GM18907 (cell line): ENCODE measurements at regions not wholly inside any gene's neighbourhood (a gene's known extent, or its start where the extent isn't known, plus 50 kb on each side); places are given as distances from the start of the nearest gene placed in this dataset.

Source experiments
- ATAC-seq: cut with Tn5 transposase; IDR thresholded peaks from one replicate; pipeline ENCODE4 v1.9.1; 2021; ENCODE audit warnings: mild to moderate bottlenecking, moderate library complexity; ENCODE audit not compliant: unreplicated experiment

DNA sequence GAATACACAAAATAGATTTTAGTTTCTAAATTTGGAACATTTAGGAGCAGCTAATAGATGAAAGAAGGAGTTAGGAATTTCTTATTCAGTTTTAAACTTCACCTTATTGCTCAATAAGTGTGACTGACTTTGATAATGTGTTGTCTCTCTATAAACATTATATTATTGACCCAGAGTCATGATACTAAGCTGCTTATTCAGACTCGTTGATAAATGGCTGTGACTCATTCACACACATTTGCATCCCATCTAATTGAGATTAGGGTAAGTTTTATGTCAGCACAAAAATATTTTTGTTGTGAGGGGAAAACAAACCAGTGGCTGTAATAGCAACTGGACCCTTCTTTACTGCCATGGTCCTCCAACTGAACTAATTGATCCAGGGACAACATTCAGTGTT, 137.6 kb downstream of the GOLIM4 start:
- ATAC-seq: no peak

DNA sequence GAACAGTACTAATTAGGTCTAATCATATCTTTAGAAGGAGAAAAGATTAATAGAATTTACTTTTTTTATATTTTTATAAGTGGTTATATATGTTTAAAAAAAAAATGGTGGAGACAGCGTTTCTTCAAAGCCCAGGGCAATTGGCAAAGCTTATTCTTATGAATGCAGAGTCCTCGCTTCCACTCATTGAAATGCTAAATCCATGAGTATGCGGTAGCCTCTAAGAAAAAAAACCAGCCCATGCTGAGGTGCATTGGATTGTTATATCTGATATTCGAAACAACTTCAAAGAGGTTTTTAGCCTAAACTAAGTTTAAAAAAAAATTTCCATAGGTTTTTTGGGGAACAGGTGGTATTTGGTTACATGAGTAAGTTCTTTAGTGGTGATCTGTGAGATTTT, 142.8 kb downstream of the GOLIM4 start:
- no peak for ATAC-seq

DNA sequence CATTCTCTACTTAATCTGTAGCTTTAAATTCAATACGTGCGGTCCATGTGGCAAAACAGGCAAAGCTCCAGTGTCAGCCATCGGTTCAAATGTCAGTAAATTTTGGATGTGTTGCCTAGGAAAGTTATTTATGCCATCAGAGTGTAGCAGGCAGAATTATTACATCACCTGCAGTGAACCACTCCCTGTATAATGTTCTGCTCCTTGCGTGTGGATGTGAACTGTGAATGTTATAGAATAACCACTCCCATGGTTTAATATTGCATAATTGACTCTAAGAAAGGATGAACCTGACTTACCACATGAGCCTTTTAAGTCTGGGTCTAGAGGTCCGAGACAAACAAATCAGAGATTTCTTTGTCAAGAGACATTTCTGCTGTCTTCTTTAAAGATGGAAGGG, 145.5 kb downstream of the GOLIM4 start:
- no peak for ATAC-seq

DNA sequence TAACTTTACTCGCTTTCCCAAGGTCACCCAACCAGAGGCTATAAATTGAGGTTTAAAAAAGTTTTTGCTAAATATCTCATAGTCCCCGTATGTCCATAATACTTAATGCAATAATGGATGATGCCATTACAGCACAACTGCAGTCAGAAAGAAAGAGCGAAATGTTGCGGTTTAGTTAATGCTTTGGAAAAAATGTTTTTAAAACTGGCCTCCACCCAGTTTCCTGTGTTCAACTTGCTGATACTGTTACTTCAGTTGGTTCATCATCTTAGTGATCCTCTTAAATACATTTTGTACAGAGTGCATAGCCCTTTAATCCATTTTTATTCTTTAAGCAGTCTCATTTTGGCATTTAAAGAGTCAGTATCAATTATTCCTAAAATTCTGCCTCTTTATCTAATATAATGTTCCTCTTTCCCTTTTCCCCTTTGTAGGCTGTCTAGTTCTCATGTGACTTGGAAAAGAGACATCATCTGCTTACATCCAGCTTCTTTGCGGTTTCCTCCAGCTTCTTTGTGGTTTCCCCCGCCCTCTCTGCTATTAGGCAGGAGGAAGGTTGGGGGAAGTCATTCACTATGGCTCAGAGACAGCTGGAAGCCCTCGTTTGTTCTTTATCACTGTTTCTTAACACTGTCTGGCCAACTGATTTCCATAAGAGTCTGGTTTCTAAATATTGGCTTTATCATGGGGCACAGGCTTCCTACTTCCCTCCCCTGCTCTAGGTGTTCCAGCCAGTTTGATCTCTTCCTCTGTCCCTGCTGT, 154.3 kb downstream of the GOLIM4 start:
- no peak for ATAC-seq

DNA sequence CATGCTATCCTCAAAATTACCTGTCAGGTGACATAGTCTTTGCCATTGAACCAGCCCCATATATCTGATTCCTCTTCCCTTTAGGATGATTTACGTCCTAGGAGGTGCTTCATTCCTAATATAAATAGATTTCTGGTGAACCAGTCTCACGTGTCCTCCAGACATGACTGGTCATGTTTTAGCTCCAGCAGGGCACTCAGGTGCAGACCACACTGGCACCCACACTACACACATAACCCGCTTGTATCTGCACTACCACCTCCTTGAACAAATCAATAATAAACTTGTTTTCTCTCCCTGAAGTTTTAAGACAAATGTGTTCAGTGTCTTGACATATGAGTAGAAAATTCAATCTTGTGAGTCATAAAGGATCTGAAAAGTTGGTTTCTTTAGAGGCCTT, 155.5 kb downstream of the GOLIM4 start:
- no peak for ATAC-seq

DNA sequence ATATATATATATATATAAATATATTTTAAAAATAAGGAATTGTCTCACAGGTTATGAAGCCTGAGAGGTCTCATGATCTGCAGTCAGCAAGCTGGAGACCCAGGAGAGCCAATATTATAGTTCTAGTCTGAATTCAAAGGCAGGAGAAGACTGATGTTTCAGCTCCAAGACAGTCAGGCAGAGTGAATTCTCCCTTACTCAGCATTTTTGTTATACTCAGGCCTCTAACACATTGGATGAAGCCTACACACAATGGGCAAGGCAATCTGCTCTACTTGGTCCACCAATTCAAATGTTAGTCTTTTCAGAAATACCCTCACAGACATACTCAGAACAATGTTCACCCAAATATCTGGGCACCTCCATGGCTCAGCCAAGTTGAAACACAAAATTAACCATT, 157.2 kb downstream of the GOLIM4 start:
- ATAC-seq: no peak

DNA sequence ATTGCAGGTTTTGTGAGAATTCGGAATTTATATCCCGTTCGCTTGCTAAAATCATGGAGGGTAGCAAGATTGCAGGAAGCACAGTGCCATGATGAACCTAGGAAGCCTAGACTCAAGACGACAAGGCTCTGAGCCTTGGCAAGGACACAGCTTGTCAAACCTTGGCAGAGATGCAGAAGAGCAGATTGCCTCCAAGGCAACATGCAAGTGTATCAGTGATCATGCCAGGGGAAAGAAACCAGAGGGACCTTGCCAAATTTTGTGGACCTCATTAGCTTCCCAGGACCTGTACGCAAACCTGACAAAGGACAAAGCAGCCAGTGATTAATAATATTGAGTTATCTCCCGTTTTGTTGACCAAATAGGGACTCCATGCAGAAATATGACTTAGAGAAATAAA, 159.7 kb downstream of the GOLIM4 start:
- no peak for ATAC-seq

DNA sequence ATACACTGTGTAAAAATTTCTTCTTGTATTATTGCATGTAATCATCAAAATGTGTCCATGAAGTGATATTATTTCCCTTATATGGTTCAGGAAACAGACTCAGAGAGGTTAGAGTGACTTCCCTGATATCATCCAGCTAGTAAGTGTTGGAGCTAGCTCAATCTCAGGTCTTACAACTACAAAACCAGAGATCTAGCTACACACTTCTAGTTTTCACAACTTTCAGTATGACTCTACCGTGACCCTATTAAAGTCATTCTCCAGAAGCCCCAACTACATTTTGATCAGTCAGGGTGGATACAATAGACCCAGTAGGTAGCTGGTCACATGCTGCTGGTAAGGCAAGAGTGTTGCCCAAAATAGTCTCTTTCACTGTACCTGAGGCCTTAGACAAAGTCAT, 165.3 kb downstream of the GOLIM4 start:
- ATAC-seq: no peak

DNA sequence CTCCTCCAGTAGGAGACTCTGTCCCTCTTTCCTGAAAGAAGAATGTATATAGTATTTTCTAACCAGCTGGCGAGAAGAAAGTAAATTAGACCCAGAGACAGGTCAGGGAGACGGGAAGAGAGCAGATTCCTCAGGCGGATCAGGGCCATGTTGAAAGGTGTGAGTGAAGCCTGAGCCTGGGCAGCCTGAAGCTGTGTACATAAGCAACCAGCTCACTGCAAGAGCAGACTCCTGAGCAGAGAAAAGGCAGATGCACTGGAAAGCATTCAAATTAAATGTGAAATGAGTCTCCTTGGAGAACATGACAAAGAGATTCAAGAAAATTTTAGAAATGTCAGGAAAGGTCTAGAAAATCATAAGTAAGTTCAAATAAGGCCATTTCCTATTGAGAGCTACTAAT, 165.8 kb downstream of the GOLIM4 start:
- ATAC-seq: no peak

DNA sequence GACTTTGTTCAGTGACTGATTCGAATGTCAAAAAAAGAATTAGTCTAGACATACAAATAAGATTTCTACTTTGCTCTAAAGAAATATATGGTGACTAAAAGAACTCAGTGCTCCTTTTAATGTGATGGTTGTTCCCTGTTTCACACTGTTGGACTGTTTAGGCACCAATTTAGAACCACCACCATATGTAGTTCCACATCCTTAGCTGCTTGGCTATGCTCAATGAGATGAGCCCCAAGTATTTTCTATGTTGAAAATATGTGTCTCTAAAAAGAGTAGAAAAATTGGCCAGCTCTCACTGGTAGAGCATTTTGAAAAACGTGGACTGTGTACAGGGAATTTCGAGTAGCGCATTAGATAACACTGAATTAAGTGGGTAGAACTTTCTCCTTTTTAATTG, 167.3 kb downstream of the GOLIM4 start:
- no peak for ATAC-seq

DNA sequence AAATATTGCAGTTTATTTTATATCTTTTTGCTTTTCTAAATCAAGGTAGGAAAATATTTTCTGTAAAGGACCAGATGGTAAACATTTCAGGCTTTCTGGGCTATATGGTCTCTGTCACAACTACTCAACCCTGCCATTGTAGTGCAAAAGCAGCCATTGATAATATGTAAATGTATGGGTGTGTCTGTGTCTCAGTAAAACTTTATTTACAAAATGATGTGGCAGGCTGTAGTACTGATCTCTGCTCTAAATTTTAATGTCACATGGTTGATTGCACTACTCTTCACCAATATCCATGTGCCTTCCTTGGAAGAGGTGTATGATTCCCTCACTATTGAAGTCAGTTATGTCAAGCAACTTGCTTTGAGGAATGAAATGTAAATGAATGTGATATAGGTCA, 175.0 kb downstream of the GOLIM4 start:
- ATAC-seq: no peak

DNA sequence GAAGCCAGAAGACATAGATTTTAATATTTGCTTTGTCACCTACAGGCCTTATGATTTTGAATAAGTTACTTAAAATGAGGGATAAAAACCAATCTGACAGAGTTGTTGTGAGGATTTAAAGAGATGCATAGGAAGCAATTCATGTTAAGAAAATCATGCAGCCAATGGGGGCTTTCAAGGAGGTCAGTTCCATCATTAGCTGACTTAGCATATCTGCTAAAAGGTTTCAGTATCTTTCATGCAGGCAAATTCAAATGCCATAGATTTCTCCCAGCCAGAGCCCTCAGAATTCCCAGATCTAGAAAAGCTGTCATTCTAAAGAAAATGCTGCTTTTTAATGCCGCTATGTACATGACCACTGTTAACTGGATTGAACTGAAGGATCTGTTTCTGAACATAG, 176.1 kb downstream of the GOLIM4 start:
- no peak for ATAC-seq

DNA sequence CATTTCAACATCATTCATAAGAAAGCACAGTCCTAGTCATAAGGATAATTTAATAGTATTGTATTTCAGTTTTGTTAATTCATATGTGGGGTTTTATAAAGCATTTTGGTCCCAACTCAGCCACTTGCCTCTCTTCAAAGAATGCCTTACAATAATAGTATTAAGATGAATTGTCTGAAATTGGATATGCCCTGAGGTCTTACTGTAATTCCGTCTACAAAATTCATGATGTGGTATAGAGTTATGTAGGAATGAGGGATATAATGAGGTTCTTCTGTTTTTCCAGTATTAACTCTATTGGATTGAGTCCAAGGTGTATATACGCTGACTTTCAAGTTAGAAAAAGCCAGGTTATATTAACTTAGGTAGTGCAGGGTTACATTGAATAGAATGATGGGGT, 177.0 kb downstream of the GOLIM4 start:
- no peak for ATAC-seq

DNA sequence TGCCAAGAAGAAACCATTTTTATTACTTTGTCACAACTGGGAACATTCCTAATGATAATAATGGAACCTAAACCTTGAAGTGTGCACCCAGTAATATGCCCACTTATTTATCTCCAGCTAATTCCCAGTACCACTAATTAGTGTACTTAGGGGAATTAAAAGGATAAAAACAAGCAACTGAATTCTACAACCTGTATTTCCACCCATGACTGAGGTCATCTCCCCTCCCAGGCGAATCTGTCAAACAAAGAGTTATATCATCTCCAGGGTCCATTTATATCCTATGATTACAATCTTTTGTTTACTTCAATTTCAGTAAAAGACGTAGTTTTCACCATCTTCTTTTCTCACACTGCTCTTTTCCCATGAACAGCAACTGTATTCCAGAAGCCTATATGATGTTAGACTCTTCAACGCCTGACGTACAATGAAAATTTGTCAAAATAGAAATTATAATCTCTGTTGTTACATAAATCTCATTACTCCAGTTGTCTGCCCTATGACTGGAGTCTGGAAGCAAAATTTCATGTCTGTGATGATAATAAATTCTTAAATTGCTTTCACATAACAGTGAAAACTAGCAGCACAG, 177.6 kb downstream of the GOLIM4 start:
- ATAC-seq: no peak

DNA sequence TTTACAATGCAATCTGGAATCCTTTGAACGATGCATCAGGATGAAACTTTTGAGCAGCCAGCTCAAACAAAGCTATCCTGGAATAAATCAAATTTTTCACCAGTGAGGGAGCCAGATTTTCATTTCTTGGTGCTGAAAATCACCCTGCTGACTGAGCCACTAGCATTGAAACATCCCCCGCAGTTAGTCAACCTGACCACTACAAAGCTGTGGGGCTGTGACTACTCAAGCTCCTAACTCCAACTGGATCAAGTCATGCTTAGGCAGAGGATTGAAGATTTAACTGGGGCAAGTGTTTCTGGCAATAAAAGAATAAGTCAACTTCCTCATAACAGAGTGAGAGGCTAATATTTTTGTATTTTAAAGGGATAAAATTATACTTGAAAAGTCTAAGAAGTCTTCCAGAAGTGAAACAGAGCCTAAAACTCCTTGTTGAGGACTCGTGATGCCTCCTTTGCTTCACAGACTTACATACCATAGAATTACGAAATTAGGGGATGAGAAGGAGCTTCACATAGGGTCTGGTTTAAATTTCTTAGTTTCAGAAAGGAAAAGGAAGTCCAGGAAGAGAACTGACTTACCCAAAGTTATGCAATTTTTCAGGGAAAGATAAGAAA, 177.8 kb downstream of the SERPINI1 start:
- no peak for ATAC-seq

DNA sequence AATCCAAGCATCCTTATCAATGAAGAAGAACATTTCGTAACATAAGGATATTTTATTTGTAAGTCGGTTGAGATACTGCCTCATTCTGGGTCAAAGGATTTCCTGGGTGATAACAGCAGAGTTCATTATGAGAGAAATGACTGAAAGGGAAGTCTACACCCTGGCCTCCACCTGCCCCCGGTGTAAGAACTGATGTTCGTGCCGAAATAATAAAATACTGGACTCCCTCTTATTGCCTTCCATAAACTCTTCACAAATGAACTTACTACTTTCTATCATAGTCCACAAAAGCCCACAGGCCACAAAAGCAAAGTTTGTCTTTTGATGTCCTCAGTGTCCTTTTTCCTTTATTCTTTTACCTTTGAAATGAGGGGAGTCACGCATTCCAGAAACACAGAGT, 174.4 kb downstream of the SERPINI1 start:
- ATAC-seq: no peak

DNA sequence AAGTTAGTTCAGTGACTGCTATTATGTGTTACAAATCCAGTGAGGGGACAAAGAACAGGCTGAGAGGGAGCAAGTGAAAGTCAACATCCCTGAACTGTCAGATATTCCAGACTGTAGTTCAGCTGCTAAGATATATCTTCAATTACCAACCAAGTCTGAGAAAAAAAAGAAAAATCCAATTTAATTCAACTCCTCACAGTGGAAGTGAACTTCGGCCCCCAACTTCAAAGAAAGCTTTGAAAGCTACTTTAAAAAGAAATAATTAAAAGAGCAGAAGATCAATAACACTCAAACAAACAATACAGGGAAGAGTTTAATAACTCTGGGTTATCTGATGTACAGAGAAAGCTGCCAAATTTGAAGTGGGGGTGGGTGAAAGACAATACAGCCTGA, 174.0 kb downstream of the SERPINI1 start:
- no peak for ATAC-seq

DNA sequence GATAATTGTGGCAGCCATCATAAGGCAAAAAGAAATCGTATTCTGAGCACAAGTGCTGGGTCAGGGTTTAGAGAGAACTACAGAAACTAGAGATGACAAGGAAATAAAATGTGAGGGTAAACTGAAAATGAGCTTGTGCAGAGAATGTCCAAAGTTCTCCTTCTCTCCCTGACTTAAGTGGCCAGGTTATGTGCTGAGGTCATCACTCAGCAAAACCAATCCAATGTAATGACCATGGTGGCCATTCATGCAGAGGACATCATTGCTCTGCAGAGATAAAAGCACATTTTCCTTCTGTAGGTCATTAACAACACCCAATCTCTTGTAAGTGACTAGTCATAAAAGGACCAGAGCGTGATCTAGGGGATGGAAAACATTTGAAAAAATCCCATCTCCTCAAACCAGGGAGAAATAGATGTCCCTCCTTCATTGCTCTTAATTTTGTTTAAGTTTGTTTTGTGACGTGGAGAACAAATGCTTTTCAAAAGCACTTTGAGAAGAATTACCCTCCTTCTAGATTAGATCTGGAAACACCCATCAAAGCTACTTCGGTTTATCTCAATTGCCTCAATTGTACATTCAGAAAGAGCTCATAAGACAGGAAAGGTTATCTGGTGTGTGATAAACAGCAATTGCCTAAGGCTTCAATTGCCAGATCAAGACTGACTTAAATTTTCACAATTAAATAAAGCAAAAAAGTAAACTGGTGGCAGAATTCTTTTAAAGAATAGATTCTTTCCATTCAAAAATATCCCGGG, 173.4 kb downstream of the SERPINI1 start:
- ATAC-seq: no peak

DNA sequence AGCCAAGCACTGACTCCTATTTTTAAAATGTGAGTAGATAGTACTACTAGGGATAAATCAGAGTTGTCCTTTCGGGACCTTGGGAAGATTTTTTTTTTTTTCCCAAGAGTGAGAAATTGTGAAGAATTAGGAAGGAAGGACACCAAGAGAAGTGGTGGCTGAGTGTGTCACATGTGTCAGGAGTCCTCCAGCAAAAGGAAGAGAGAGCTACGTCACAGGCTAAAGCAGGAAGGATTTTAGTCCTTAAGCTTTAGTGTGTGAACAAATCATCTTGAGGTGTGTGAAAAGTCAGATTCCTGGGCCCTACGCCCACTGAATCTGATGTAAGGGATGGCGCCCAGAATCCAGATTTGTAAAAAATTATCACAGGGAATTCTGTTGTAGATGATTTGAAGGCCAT, 172.7 kb downstream of the SERPINI1 start:
- no peak for ATAC-seq

DNA sequence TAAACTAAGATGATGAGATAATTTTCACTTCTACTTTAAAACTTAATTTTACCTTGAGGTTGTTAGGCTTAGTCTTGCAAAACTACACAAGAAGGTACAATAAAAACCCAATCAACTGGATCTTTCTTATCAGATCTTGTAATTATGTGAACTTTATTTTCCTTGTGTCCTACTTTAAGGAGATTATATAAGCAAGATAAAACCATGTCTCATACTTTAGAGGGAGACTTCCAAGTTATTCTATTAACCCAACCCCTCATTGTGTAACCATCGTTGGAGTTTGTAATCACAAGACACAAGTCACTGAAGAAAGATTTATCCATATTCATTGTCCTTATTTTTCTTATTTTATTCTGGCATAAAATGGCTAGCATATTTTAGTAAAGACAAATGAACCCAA, 165.6 kb downstream of the SERPINI1 start:
- ATAC-seq: no peak

DNA sequence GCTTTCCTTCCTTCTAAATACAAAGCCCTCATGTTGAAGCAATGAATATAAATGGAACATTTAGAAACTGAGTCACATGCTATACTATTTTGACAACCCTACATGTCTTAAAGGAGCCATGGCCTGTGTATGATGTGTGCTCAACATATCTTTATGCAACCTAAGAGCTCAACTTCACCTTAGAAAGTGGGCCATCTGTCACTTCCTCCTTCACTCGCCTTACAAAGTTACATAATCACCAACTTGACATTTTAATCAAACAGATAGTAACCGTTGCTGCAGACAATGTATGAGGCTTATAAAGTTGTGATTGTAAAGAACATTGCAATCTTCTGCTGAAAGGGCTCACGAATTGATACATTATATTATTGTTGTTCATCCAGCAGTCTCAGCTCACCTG, 163.6 kb downstream of the SERPINI1 start:
- no peak for ATAC-seq

DNA sequence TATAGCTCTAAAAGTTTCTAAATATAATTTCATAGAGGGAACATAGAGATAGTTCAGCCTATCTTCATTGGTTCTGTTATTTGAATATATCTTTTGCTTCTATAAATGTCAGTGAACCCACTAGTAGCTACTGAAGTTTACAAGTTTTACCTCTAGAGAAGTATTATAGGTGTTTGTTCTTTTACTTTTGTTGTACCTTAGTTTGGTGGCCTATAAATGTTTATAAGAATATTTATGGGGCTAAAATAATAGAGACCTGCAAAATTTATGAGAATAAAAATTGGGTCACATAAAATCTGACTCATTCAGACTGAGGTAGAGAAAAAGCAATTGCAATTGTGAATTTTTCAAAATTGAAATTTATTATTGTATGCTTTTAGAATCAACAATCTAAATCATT, 162.6 kb downstream of the SERPINI1 start:
- no peak for ATAC-seq
